K562 (cell line): ENCODE measurements at regions not wholly inside any gene's neighbourhood (a gene's known extent, or its start where the extent isn't known, plus 50 kb on each side); places are given as distances from the start of the nearest gene placed in this dataset.

Experiments used
- ATAC-seq: fragments of 200-7000 bp; cut with Tn5 transposase; 3 replicates; pipeline ENCODE4 v1.9.1; 2020; ENCODE audit warnings: moderate library complexity
- BruUV-seq: library from RNA; stranded (reverse); fragments of 400-500 nt; replicated peaks from 2 replicates; lab custom pipeline; 2021; lab: Mats Ljungman, UMichigan
- CTCF ChIA-PET: fragments of 300-600 bp; formaldehyde crosslinking; extraction: SDS; loops from one replicate; lab custom pipeline; 2021; ENCODE audit warnings: low intra/inter-chr PET ratio; lab: Yijun Ruan, JAX
- POLR2A ChIA-PET: fragments of 300-600, 350-650 bp; sonication (Branson Sonifier 250); formaldehyde crosslinking; extraction: SDS; loops from one replicate; lab custom pipeline; 2021; ENCODE audit warnings: antibody characterized with exemption, inconsistent platforms; lab: Yijun Ruan, JAX
- DNase-seq, 4 experiments: peaks; one replicate each; pipeline versions ENCODE4 v3.0.0 to v3.0.0-alpha.2; 2011 to 2018; ENCODE audit warnings: low spot score in 3 of 4, mixed read lengths in 3 of 4; ENCODE audit errors: extremely low read depth in 1 of 4
- FAIRE-seq: peaks from 2 replicates; lab custom pipeline; 2011; peaks lifted over from hg19 to GRCh38; lab: Jason Lieb, UNC
- H2AFZ ChIP-seq: 2 replicates; pipeline ENCODE4 v1.6.0; 2011; ENCODE audit warnings: low read depth, low read length, control low read depth, inconsistent platforms
- H3K27ac ChIP-seq: fragments of 200-600 bp; 3 replicates; pipeline ENCODE4 v1.8.0; 2011; ENCODE audit warnings: low read depth, mild to moderate bottlenecking, control low read depth, inconsistent platforms, low read length, moderate library complexity, mixed read lengths; ENCODE audit errors: extremely low read depth
- H3K27me3 ChIP-seq, 2 experiments: fragments of 300-600 bp in 1 of 2; 2 replicates in 1 of 2; 3 replicates in 1 of 2; pipeline versions ENCODE4 v1.6.0 to v1.8.0; 2011; ENCODE audit warnings: inconsistent platforms in 2 of 2, low read length in 2 of 2, mild to moderate bottlenecking in 1 of 2, mixed read lengths in 1 of 2, moderate library complexity in 1 of 2; ENCODE audit not compliant: control insufficient read depth in 2 of 2, insufficient read depth in 2 of 2
- H3K36me3 ChIP-seq: fragments of 300-600 bp; 3 replicates; pipeline ENCODE4 v1.8.0; 2011; ENCODE audit warnings: mild to moderate bottlenecking, low read length, inconsistent platforms; ENCODE audit not compliant: control insufficient read depth, insufficient read depth
- H3K4me1 ChIP-seq, 2 experiments: fragments of 200-600 bp in 1 of 2; replicated peaks in 1 of 2; 2 replicates in 1 of 2; 3 replicates in 1 of 2; pipeline versions ENCODE4 v1.5.1 to v1.8.0; 2011; ENCODE audit warnings: inconsistent platforms in 2 of 2, low read length in 2 of 2, mild to moderate bottlenecking in 1 of 2, mixed read lengths in 1 of 2, moderate library complexity in 1 of 2; ENCODE audit not compliant: control insufficient read depth in 2 of 2, insufficient read depth in 2 of 2
- H3K4me2 ChIP-seq: 2 replicates; pipeline ENCODE4 v1.6.1; 2011; ENCODE audit warnings: low read length, control low read depth, inconsistent platforms, mixed read lengths; ENCODE audit not compliant: insufficient read depth
- H3K4me3 ChIP-seq: fragments of 200-600 bp; sonication (generic), shearing (Covaris generic); 2 replicates; pipeline ENCODE4 v1.5.1; 2016; ENCODE audit warnings: control low read depth, inconsistent platforms
- H3K79me2 ChIP-seq: fragments of 200-600 bp; 3 replicates; pipeline ENCODE4 v1.8.0; 2011; ENCODE audit warnings: low read length, inconsistent platforms; ENCODE audit not compliant: control insufficient read depth, insufficient read depth
- H3K9ac ChIP-seq, 2 experiments: 2 replicates each; pipeline versions ENCODE4 v1.6.0 to v1.6.1; 2011; ENCODE audit warnings: low read depth in 2 of 2, low read length in 2 of 2, control low read depth in 1 of 2, inconsistent platforms in 1 of 2, mild to moderate bottlenecking in 1 of 2, mixed read lengths in 1 of 2; ENCODE audit not compliant: insufficient read depth in 1 of 2
- H3K9me1 ChIP-seq: one replicate; pipeline ENCODE4 v1.6.0; 2011; ENCODE audit warnings: inconsistent platforms, mild to moderate bottlenecking, low read length, moderate library complexity; ENCODE audit not compliant: control insufficient read depth, insufficient read depth
- H3K9me3 ChIP-seq: replicated peaks from 2 replicates; pipeline ENCODE4 v1.5.1; 2011; ENCODE audit warnings: low read depth, low read length, inconsistent platforms; ENCODE audit not compliant: control insufficient read depth, insufficient read depth
- H4K20me1 ChIP-seq: replicated peaks from 2 replicates; pipeline ENCODE4 v1.6.1; 2011; ENCODE audit warnings: low read length, inconsistent platforms, mixed read lengths; ENCODE audit not compliant: control insufficient read depth, insufficient read depth
- AFF1 ChIP-seq, 2 experiments: fragments of 450-650 bp; IDR thresholded peaks; 2 replicates each; pipeline ENCODE4 v1.6.1; 2018; ENCODE audit warnings: mild to moderate bottlenecking in 2 of 2, low read depth in 1 of 2; ENCODE audit not compliant: partially characterized antibody in 2 of 2
- ATF7 ChIP-seq: fragments of 450-650 bp; IDR thresholded peaks from 2 replicates; pipeline ENCODE4 v1.7.1; 2014; ENCODE audit warnings: mild to moderate bottlenecking, moderate library complexity
- BACH1 ChIP-seq: fragments of 200-800 bp; sonication (Bioruptor generic); IDR thresholded peaks from 2 replicates; pipeline ENCODE4 v1.6.1; 2016; ENCODE audit warnings: missing genetic modification characterization, missing compliant biosample characterization
- C11orf30 ChIP-seq: fragments of 450-650 bp; IDR thresholded peaks from 2 replicates; pipeline ENCODE4 v1.6.1; 2016; ENCODE audit warnings: low read depth, mild to moderate bottlenecking
- CBFA2T3 ChIP-seq: fragments of 450-650 bp; IDR thresholded peaks from 2 replicates; pipeline ENCODE4 v1.6.1; 2017
- CTBP1 ChIP-seq: fragments of 450-650 bp; IDR thresholded peaks from 2 replicates; pipeline ENCODE4 v1.6.1; 2016; ENCODE audit warnings: borderline replicate concordance
- GABPB1 ChIP-seq: sonication (generic); formaldehyde crosslinking; IDR thresholded peaks from 2 replicates; pipeline ENCODE4 v1.8.0; 2022; ENCODE audit warnings: mild to moderate bottlenecking, missing genetic modification reagents
- HBP1 ChIP-seq: fragments of 450-650 bp; formaldehyde crosslinking; IDR thresholded peaks from 2 replicates; pipeline ENCODE4 v1.4.0; 2022; ENCODE audit warnings: missing genetic modification characterization
- NEUROD1 ChIP-seq: fragments of 150-350 bp; IDR thresholded peaks from 2 replicates; pipeline ENCODE4 v1.6.1; 2014; ENCODE audit warnings: borderline replicate concordance, low read length, low read depth; ENCODE audit not compliant: partially characterized antibody
- RBFOX2 ChIP-seq: fragments of 200-400 bp; formaldehyde crosslinking; IDR thresholded peaks from 2 replicates; pipeline ENCODE4 v1.6.1; 2017; ENCODE audit warnings: low read depth, mild to moderate bottlenecking, low read length, moderate library complexity
- RCOR1 ChIP-seq, 2 experiments: IDR thresholded peaks; 2 replicates each; pipeline ENCODE4 v1.6.1; 2012; ENCODE audit warnings: low read depth in 2 of 2, low read length in 2 of 2, borderline replicate concordance in 1 of 2, improper control_type of control experiment in 1 of 2
- SLC30A9 ChIP-seq: fragments of 250-450 bp; sonication (Bioruptor Pico); IDR thresholded peaks from 2 replicates; pipeline ENCODE4 v1.8.0; 2022; ENCODE audit warnings: mild to moderate bottlenecking, moderate library complexity
- SMAD4 ChIP-seq: fragments of 250-450 bp; sonication (Bioruptor Pico); conservative IDR thresholded peaks from 2 replicates; pipeline ENCODE4 v1.8.0; 2021; ENCODE audit warnings: inconsistent platforms, mild to moderate bottlenecking, moderate library complexity
- ZNF695 ChIP-seq: fragments of 450-650 bp; formaldehyde crosslinking; IDR thresholded peaks from 2 replicates; pipeline ENCODE4 v1.4.0; 2020; ENCODE audit warnings: mild to moderate bottlenecking, moderate library complexity
- WGBS: fragments of 100-300 bp; shearing (Covaris generic); methylation state at CpG from one replicate; pipeline ENCODE4 v1.1.6; 2016; ENCODE audit warnings: low coverage, mixed read lengths; ENCODE audit not compliant: insufficient coverage; ENCODE audit errors: missing lambda C conversion rate; 5-methylcytosine and 5-hydroxymethylcytosine counted together
- in situ Hi-C: fragments of 300-500 bp; cut with MboI; formaldehyde crosslinking; loops from 4 replicates; pipeline ENCODE4 v1.15.0; 2018; ENCODE audit warnings: inconsistent platforms, mixed read lengths
- intact Hi-C: fragments of 100-400 bp; cut with micrococcal nuclease; formaldehyde crosslinking; loops from 2 replicates; pipeline ENCODE4 v1.14.2; 2022

GRCh38 chr21:34008618-34009017 lies 64.8 kb upstream of the MRPS6 start:
- peaks cover 2 to 13% of the 10 kb centered on the region in 2 experiments; a peak in 4 of 5 replicates for H3K27me3 ChIP-seq
- H3K36me3 ChIP-seq = no peaks in the 10 kb centered on the region; the same call in 2 of the 3 replicates
- ATAC-seq (no peak), DNase-seq (peak in 1 of 4 experiments; percentile 24), FAIRE-seq (no peak)
- no peak overlapping the region for H3K27ac ChIP-seq
- H4K20me1 ChIP-seq = no peaks in the 10 kb centered on the region
- in situ Hi-C loops = no loop called here
- no TSS peak for BruUV-seq
- intact Hi-C loops = no loop called here
- H3K9me3 ChIP-seq = no peaks in the 10 kb centered on the region; the same call in none of the 2 replicates
- no peak overlapping the region for H3K4me2 ChIP-seq
- H2AFZ ChIP-seq = no peak overlapping the region
- ChIA-PET CTCF (no interaction called here), POLR2A (interaction anchor here (0.5 to 1.4 kb wide), 7 partner anchors 9 to 257 kb away, joined by 3 to 6 read pairs (median 3); no protein-coding TSS in a partner anchor)
- peaks cover 0 to 7% of the 10 kb centered on the region in 2 experiments; a peak in 1 of 5 replicates for H3K4me1 ChIP-seq
- H3K9ac ChIP-seq = no peak overlapping the region
- WGBS = 14% methylated on average over 5 of the region's 5 CpGs
- no peaks in the 10 kb centered on the region for H3K9me1 ChIP-seq
- no peaks in the 10 kb centered on the region for H3K79me2 ChIP-seq
- no peak overlapping the region for H3K4me3 ChIP-seq
- TF ChIP-seq CTBP1 (peak; percentile 73), CBFA2T3 (peak; percentile 51), NEUROD1 (no peak), BACH1 (tag) (no peak), C11orf30 (peak; percentile 29; the same call in 1 of the 2 replicates), RCOR1 (IDR thresholded peaks at IDR 0.05; ENCODE audit: borderline replicate concordance in 1 of 2, low read depth in 2 of 2, low read length in 2 of 2) (peak in 1 of 2 experiments; percentile 90; a peak in 2 of 4 replicates), AFF1 (IDR thresholded peaks at IDR 0.05; ENCODE audit: low read depth in 1 of 2, partially characterized antibody in 2 of 2) (no peak), RBFOX2 (no peak), ZNF695 (CRISPR knock-in tag) (no peak), SMAD4 (CRISPR knock-in tag) (peak; percentile 68; the same call in 1 of the 2 replicates), SLC30A9 (CRISPR knock-in tag) (no peak), GABPB1 (CRISPR knock-in tag) (no peak), HBP1 (CRISPR knock-in tag) (no peak), ATF7 (peak; percentile 39; the same call in 1 of the 2 replicates)
